Activated B cell treated with CpG ODN at 0.5 μM for 24 hours (primary cell): ENCODE measurements at regions not wholly inside any gene's neighbourhood (a gene's known extent, or its start where the extent isn't known, plus 50 kb on each side); places are given as distances from the start of the nearest gene placed in this dataset.

ENCODE experiments used
- ATAC-seq: fragments of 200-7000 bp; cut with Tn5 transposase; one replicate; pipeline ENCODE4 v1.10.0; 2021; ENCODE audit warnings: low read depth, mild to moderate bottlenecking, moderate library complexity
- CTCF ChIA-PET: fragments of 350-600 bp; sonication (Branson Sonifier 250); formaldehyde crosslinking; loops from one replicate; lab custom pipeline; 2021; ENCODE audit warnings: antibody characterized with exemption; lab: Charles Lee
- POLR2A ChIA-PET: fragments of 350-600 bp; sonication (Branson Sonifier 250); formaldehyde crosslinking; loops from one replicate; lab custom pipeline; 2021; ENCODE audit warnings: antibody characterized with exemption; lab: Charles Lee
- DNase-seq: peaks from one replicate; pipeline ENCODE4 v3.0.0; 2022
- H3K27ac Mint-ChIP-seq: one replicate; pipeline ENCODE4 v1.8.0; 2020; ENCODE audit warnings: mixed read lengths
- H3K27me3 Mint-ChIP-seq: one replicate; pipeline ENCODE4 v1.8.0; 2021; ENCODE audit warnings: mixed read lengths
- H3K36me3 Mint-ChIP-seq: one replicate; pipeline ENCODE4 v1.8.0; 2021; ENCODE audit warnings: low read depth, mixed read lengths
- H3K4me1 Mint-ChIP-seq: one replicate; pipeline ENCODE4 v1.8.0; 2021; ENCODE audit warnings: mixed read lengths
- H3K4me3 Mint-ChIP-seq: one replicate; pipeline ENCODE4 v1.8.0; 2020; ENCODE audit warnings: mild to moderate bottlenecking, mixed read lengths
- H3K9me3 Mint-ChIP-seq: one replicate; pipeline ENCODE4 v1.8.0; 2020; ENCODE audit warnings: mixed read lengths
- intact Hi-C: fragments of 100-400 bp; cut with micrococcal nuclease; formaldehyde crosslinking; loops from one replicate; pipeline ENCODE4 v1.15.1; 2024
- TF ChIP-seq, protein P1 (sequence below): fragments of 200-600 bp; IDR thresholded peaks from one replicate; pipeline ENCODE4 v1.8.0; 2022; ENCODE audit warnings: antibody characterized with exemption, mild to moderate bottlenecking

DNA sequence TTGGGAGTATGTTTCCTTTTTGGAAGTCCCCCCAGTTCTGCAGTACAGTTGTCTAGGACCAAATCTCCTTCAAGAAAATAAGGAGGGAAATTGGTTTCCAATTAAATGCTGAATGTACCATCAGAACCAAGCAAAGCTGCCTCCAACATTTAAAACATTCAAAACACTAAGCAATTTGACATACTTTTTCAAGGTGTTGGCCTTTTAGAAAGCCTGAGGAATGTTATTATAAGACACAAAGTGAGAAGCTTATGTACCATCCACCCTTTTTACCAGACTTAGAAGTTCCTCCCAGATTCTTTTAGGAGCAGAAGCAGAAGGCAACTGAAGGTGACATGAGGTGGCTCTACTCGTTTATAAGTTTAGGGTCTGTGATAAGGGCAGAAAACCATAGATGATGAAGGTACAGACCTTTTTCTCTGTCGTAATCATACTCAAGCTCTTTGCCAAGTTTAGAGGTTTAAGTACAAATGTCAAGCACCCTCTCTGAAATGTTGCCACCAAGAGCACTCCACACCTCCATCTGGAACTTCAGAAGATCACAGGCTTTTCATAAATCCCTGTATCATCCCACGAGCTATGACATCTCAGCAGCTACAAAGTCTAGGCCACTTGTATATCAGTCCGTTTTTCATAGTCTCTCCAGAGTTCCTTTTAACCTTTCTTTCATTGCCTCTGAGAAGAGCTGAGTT is 282.5 kb upstream of the THBS1 start:
- Mint-ChIP-seq H3K4me3 (no peak overlapping the region), H3K27me3 (peaks cover 2% of the 10 kb centered on the region), H3K4me1 (no peaks in the 10 kb centered on the region), H3K27ac (no peak overlapping the region), H3K36me3 (no peaks in the 10 kb centered on the region), H3K9me3 (no peaks in the 10 kb centered on the region)
- POLR2A ChIA-PET = no interaction called here
- DNase-seq = no peak
- ATAC-seq = no peak
- CTCF ChIA-PET = no interaction called here
- intact Hi-C loops = no loop called here
- TF ChIP-seq, protein P1, sequence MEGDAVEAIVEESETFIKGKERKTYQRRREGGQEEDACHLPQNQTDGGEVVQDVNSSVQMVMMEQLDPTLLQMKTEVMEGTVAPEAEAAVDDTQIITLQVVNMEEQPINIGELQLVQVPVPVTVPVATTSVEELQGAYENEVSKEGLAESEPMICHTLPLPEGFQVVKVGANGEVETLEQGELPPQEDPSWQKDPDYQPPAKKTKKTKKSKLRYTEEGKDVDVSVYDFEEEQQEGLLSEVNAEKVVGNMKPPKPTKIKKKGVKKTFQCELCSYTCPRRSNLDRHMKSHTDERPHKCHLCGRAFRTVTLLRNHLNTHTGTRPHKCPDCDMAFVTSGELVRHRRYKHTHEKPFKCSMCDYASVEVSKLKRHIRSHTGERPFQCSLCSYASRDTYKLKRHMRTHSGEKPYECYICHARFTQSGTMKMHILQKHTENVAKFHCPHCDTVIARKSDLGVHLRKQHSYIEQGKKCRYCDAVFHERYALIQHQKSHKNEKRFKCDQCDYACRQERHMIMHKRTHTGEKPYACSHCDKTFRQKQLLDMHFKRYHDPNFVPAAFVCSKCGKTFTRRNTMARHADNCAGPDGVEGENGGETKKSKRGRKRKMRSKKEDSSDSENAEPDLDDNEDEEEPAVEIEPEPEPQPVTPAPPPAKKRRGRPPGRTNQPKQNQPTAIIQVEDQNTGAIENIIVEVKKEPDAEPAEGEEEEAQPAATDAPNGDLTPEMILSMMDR = no peak

DNA sequence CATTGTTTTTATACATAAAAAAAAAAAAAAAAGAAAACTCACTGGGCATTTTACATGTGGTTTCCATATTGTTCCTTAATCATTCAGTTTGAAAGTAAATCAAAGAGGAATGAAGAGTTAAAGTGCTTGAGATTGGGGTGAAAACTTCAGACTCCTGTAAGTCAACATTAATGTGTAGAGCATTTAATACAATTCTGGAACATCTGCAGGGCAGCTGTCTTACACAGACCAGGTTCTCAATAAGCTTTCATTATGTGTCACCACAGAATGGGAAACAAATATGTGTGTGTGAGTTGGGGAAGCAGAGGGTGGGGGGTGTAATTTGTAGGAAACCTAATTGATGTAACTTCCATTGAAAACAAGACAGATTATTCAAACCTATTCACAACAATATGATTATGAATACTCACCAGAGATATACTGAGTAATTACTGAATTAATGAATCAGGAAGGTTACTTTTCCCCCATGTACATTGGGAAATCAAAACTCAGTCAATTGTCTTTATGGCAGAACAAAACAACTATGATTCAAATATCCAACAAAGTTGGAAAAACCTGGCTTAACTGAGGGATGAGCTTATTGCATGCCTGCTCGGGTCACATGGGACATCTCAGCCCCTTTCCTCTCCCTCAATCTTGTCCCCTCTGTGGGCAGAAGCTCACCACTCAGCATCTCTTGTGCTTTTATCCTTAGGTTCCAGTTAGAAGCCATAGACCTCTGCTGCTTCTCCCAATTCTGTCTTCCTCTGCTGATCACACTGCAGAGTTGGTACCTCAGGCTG is 281.2 kb upstream of the THBS1 start:
- H3K4me1 Mint-ChIP-seq = no peaks in the 10 kb centered on the region
- H3K36me3 Mint-ChIP-seq = no peaks in the 10 kb centered on the region
- TF ChIP-seq, protein P1 = no peak
- no peak for DNase-seq
- POLR2A ChIA-PET = no interaction called here
- no peak for ATAC-seq
- intact Hi-C loops = no loop called here
- H3K4me3 Mint-ChIP-seq = no peak overlapping the region
- H3K9me3 Mint-ChIP-seq = no peaks in the 10 kb centered on the region
- H3K27me3 Mint-ChIP-seq = no peaks in the 10 kb centered on the region
- CTCF ChIA-PET = no interaction called here
- H3K27ac Mint-ChIP-seq = no peak overlapping the region

DNA sequence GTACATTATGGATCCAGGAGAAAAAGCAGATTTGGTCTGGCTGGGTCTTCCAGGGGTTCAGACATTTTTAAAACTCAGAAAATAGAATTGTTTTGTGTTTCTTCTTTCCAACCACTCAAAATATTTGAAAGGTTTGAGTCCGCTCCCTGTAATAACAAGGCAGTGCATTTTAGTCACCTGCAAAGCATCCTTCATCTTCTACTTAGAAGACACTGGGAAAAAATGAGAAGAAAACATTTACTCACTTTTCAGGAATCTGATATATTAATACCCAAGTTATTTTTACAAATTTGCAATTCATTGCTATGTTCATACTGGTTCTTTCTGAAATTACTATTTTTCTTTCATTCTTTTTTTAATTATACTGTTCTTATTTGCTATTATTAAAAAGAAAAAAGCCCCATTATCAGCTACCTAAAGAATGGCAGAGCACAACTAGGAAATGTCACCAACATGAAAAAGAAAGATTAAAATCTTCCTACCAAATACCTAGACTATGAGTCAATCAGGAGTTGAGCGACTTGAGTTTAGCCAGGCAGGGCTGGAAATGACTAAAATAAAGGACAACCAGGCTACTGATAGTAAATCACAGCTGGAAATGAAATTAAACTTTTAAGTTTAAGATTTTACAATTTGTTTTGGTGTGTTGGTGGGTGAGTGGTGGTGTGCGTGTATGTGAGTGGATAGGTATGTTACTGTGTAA is 280.3 kb upstream of the THBS1 start:
- intact Hi-C loops = no loop called here
- Mint-ChIP-seq H3K36me3 (no peaks in the 10 kb centered on the region), H3K4me3 (no peak overlapping the region), H3K4me1 (no peaks in the 10 kb centered on the region), H3K27me3 (no peaks in the 10 kb centered on the region), H3K27ac (no peak overlapping the region), H3K9me3 (no peaks in the 10 kb centered on the region)
- POLR2A ChIA-PET = no interaction called here
- TF ChIP-seq, protein P1 = no peak
- CTCF ChIA-PET = no interaction called here
- DNase-seq (no peak), ATAC-seq (no peak)

DNA sequence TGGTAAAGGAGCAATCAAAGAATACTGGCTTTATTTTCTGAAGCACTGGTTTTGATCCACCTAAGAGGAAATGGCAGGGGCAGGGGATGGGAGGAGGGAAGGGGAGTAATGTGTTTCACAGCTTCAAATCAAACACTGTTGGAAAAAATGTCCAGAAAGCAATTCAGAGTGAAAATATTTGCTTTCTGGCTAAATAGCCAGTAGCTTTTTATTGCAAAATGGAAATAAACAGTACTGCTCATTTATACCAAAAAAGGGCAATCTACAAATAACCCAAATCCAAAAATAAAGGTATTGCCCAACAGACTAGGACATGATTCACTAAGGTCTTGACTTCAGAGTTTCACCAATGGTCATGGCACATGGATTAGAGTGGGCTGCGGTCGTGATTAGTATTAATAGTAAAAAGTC is 279.3 kb upstream of the THBS1 start:
- ATAC-seq = no peak
- no peaks in the 10 kb centered on the region for H3K9me3 Mint-ChIP-seq
- no peak overlapping the region for H3K27ac Mint-ChIP-seq
- H3K27me3 Mint-ChIP-seq = no peaks in the 10 kb centered on the region
- no peak for DNase-seq
- intact Hi-C loops = no loop called here
- CTCF ChIA-PET = no interaction called here
- H3K4me1 Mint-ChIP-seq = no peaks in the 10 kb centered on the region
- TF ChIP-seq, protein P1 = no peak
- POLR2A ChIA-PET = no interaction called here
- no peak overlapping the region for H3K4me3 Mint-ChIP-seq
- H3K36me3 Mint-ChIP-seq = no peaks in the 10 kb centered on the region

DNA sequence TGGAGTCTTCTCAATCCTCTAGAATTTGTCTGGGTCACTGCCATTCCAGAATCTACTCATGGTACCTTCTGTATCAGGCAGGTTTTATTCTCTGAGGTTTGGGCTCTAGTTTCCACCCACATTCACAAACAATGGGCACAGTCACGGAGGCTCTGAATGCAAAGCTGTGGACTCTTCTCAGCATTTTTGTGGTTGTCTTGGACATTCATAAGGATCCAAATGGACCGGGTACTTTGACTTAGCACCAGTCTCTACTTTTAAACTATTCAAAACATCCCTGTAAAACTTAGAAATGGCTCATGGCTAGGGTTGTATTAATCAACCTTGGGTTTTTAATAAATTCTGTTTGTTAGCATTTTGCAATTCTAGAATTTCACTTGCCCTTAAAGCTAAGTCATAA is 277.9 kb upstream of the THBS1 start:
- no peaks in the 10 kb centered on the region for H3K4me1 Mint-ChIP-seq
- no peaks in the 10 kb centered on the region for H3K27me3 Mint-ChIP-seq
- TF ChIP-seq, protein P1 = no peak
- no peak overlapping the region for H3K27ac Mint-ChIP-seq
- no peak overlapping the region for H3K4me3 Mint-ChIP-seq
- H3K36me3 Mint-ChIP-seq = no peaks in the 10 kb centered on the region
- ChIA-PET CTCF (no interaction called here), POLR2A (no interaction called here)
- intact Hi-C loops = no loop called here
- ATAC-seq (no peak), DNase-seq (no peak)
- peaks cover 4% of the 10 kb centered on the region for H3K9me3 Mint-ChIP-seq
